Subcutaneous abdominal adipose tissue (tissue), 5 donors: ENCODE measurements at regions not wholly inside any gene's neighbourhood (a gene's known extent, or its start where the extent isn't known, plus 50 kb on each side); places are given as distances from the start of the nearest gene placed in this dataset.

ENCODE experiments used
- H3K27ac ChIP-seq: one replicate; pipeline ENCODE4 v1.7.0; 2013; ENCODE audit warnings: low read depth, mild to moderate bottlenecking, inconsistent platforms, low read length, moderate library complexity
- H3K27me3 ChIP-seq, 5 donors: one replicate each; pipeline ENCODE4 v1.7.0; 2013; ENCODE audit warnings: low read length in 5 of 5, inconsistent platforms in 1 of 5; ENCODE audit not compliant: control insufficient read depth in 5 of 5, insufficient read depth in 4 of 5
- H3K36me3 ChIP-seq, 5 donors: one replicate each; pipeline ENCODE4 v1.7.0; 2013; ENCODE audit warnings: low read length in 5 of 5; ENCODE audit not compliant: control insufficient read depth in 5 of 5, insufficient read depth in 5 of 5
- H3K4me1 ChIP-seq, 5 donors: one replicate each; pipeline ENCODE4 v1.7.0; 2013; ENCODE audit warnings: low read length in 5 of 5, mild to moderate bottlenecking in 3 of 5, moderate library complexity in 1 of 5; ENCODE audit not compliant: control insufficient read depth in 5 of 5, insufficient read depth in 5 of 5
- H3K4me3 ChIP-seq, 5 donors: one replicate each; pipeline ENCODE4 v1.7.0; 2013; ENCODE audit warnings: low read length in 5 of 5, low read depth in 1 of 5
- H3K9ac ChIP-seq, 5 donors: one replicate each; pipeline ENCODE4 v1.7.0; 2013; ENCODE audit warnings: low read length in 5 of 5, mild to moderate bottlenecking in 4 of 5, moderate library complexity in 3 of 5
- H3K9me3 ChIP-seq, 5 donors: one replicate each; pipeline ENCODE4 v1.7.0; 2013; ENCODE audit warnings: low read length in 5 of 5; ENCODE audit not compliant: control insufficient read depth in 5 of 5
- donor health status: healthy.
- donor health status: healthy.
- donor health status: healthy.
- donor health status: healthy.
- donor health status: healthy.

- no peak overlapping the region for H3K4me3 ChIP-seq
- H3K27me3 ChIP-seq: no peaks in the 10 kb centered on the region
- H3K27ac ChIP-seq: no peak overlapping the region
- H3K9ac ChIP-seq: no peak overlapping the region
- H3K36me3 ChIP-seq: no peaks in the 10 kb centered on the region
- H3K4me1 ChIP-seq: peaks cover 0 to 16% (median 5%) of the 10 kb centered on the region in 5 donors
- no peaks in the 10 kb centered on the region for H3K9me3 ChIP-seq
Observed at GRCh38 chr1:231108516-231109302, 53.1 kb upstream of the TRIM67 start.

DNA sequence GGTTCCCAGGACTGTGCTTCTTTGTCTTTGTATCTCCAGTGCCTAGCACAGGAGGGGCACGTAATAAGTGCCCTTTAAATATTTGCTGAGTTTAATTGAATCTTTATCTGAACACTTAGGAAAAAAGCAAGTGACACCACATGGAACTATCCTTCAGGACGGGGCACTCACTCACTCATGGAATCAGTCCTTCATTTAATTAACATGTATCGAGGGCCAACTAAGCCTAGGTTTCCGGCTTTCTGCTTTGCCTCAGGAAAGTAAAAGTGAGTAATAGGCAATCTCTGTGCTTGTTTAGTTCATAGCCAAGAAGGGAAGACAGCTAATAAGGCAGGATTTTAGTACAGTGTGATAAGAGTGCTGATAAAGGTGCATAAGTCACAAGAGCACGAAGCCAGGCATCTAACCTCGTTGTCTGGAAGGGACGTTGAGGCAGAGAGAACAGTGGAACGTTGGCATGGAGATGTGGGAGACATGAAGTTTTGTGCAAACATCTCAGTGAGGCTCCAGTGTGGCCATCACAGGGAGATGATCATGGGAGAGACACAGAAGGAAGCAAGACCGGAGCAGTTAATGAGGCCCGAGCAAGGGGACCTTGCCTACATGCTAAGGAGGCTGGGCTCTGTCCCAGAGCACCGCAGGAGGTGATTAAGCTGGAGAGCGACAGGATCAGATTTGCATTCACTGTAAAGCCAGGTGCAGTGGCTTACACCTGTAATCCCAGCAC is 54.1 kb upstream of the TRIM67 start:
- H3K4me1 ChIP-seq: peaks cover 0 to 16% (median 5%) of the 10 kb centered on the region in 5 donors
- no peak overlapping the region for H3K27ac ChIP-seq
- no peaks in the 10 kb centered on the region for H3K36me3 ChIP-seq
- no peak overlapping the region for H3K9ac ChIP-seq
- no peak overlapping the region for H3K4me3 ChIP-seq
- H3K9me3 ChIP-seq: no peaks in the 10 kb centered on the region
- H3K27me3 ChIP-seq: no peaks in the 10 kb centered on the region

GRCh38 chr1:231107151-231107550 is 54.7 kb upstream of the TRIM67 start:
- peaks cover 0 to 16% (median 5%) of the 10 kb centered on the region in 5 donors for H3K4me1 ChIP-seq
- no peaks in the 10 kb centered on the region for H3K36me3 ChIP-seq
- H3K4me3 ChIP-seq: no peak overlapping the region
- no peak overlapping the region for H3K27ac ChIP-seq
- H3K27me3 ChIP-seq: no peaks in the 10 kb centered on the region
- no peaks in the 10 kb centered on the region for H3K9me3 ChIP-seq
- no peak overlapping the region for H3K9ac ChIP-seq

- H3K36me3 ChIP-seq: no peaks in the 10 kb centered on the region
- peaks cover 0 to 16% (median 5%) of the 10 kb centered on the region in 5 donors for H3K4me1 ChIP-seq
- no peaks in the 10 kb centered on the region for H3K9me3 ChIP-seq
- H3K27ac ChIP-seq: no peak overlapping the region
- H3K27me3 ChIP-seq: no peaks in the 10 kb centered on the region
- H3K4me3 ChIP-seq: no peak overlapping the region
- no peak overlapping the region for H3K9ac ChIP-seq
Observed at GRCh38 chr1:231106347-231106746, 55.5 kb upstream of the TRIM67 start.

GRCh38 chr1:231104917-231105316 is 56.9 kb upstream of the TRIM67 start:
- H3K27ac ChIP-seq: no peak overlapping the region
- H3K4me1 ChIP-seq: peaks cover 0 to 16% (median 5%) of the 10 kb centered on the region in 5 donors
- H3K9ac ChIP-seq: no peak overlapping the region
- H3K4me3 ChIP-seq: no peak overlapping the region
- H3K9me3 ChIP-seq: no peaks in the 10 kb centered on the region
- no peaks in the 10 kb centered on the region for H3K27me3 ChIP-seq
- H3K36me3 ChIP-seq: no peaks in the 10 kb centered on the region

DNA sequence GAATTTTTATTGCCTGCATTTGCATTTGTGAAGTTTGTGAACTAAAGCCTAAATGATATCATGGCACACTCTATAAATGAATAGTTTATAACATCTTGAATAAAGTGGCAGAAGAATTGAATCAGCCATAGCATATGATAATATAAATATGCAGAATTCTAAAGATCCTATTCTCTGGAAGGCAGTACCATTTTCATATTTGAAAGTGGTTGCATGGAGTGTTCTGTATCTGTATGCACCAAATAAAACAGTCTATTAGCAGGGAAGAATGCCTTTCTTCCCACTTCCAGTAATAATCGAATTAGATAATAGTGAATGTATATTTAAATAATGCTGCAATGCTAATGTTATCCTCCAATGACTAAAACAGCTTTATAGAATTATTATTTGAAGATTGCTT is 57.9 kb upstream of the TRIM67 start:
- no peaks in the 10 kb centered on the region for H3K27me3 ChIP-seq
- no peak overlapping the region for H3K9ac ChIP-seq
- H3K4me3 ChIP-seq: no peak overlapping the region
- H3K9me3 ChIP-seq: no peaks in the 10 kb centered on the region
- no peak overlapping the region for H3K27ac ChIP-seq
- H3K36me3 ChIP-seq: no peaks in the 10 kb centered on the region
- peaks cover 0 to 14% (median 5%) of the 10 kb centered on the region in 5 donors for H3K4me1 ChIP-seq

DNA sequence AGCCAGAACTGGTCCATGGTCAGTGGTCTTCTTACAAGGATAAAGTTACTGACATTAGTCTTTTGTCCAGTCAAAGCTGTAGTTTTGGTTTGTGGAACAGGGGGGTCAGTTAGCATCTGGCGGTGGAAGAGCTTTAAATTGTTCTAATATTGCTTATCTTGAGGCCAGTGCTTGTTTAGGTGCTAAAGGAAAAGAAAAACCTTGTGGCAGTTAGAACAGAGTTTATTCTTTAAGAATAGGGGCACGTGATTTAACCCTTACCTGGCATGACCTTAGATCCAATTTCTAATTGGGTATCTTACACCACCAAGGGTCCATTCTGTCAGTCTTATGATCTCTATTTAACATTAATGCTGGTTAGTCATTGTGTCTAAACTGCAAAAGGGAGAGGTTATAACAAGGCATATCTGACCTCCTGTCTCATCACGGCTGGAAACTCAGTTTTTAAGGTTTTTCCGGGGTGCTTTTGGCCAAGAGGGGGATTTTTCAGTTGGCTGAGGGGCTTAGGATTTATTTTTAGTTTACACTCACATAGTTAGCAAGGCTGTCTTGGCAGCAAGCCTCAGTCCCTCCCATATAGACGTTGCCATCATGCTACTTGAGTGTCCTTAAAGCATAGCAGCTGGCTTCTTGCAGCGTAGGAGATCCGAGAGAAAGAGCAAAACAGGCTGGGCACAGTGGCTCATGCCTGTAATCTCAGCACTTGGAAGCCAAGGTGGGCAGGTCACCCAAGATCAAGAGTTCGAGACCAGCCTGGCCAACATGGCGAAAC is 60.1 kb upstream of the FAM89A start:
- Histone ChIP-seq H3K4me3 (no peak overlapping the region), H3K9me3 (no peaks in the 10 kb centered on the region), H3K27ac (no peak overlapping the region), H3K27me3 (peaks cover 0 to 4% (median 0%) of the 10 kb centered on the region in 5 donors), H3K9ac (no peak overlapping the region), H3K4me1 (no peaks in the 10 kb centered on the region), H3K36me3 (no peaks in the 10 kb centered on the region)

DNA sequence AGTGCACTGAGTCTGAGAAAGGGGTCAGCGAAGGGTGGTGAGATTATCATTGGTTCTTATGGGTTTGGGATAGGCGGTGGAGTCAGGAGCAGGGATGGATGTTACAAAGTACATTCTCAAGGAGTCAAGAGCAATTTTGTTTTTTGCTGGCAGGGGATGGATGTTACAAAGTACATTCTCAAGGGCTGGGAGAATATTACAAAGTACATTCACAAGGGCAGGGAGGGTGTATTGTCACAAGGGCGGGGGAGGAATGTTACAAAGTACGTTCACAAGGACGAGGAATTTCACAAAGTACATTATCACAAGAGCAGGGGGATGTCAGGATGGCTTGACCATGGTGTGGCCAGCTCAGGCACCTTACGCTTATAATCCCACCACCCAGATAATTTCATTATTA is 59.3 kb upstream of the FAM89A start:
- Histone ChIP-seq H3K9me3 (no peaks in the 10 kb centered on the region), H3K27ac (no peak overlapping the region), H3K4me3 (no peak overlapping the region), H3K4me1 (no peaks in the 10 kb centered on the region), H3K9ac (no peak overlapping the region), H3K27me3 (peaks cover 0 to 4% (median 0%) of the 10 kb centered on the region in 5 donors), H3K36me3 (no peaks in the 10 kb centered on the region)

DNA sequence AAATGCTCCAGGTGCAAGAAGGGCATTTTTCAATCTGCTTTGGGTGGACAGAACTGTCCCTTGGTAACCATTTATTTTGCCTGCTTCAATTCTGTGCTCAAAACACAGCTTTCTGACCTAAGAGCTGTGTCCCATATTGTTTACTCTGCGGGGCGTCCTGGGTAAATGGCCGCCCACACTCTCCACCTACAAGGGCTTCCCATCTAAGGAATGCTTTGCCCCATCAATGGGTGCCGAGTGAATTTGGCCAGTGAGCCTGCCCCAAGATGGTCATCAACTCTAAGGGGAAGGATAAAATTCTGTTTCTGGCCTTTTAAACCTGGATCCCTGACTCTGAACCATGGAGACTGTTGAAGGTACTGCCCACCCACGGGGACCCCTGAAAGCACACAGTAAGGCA is 55.5 kb upstream of the FAM89A start:
- H3K4me3 ChIP-seq: no peak overlapping the region
- peaks cover 0 to 2% (median 0%) of the 10 kb centered on the region in 5 donors for H3K9me3 ChIP-seq
- peaks cover 4 to 13% (median 5%) of the 10 kb centered on the region in 5 donors for H3K4me1 ChIP-seq
- H3K9ac ChIP-seq: no peak overlapping the region
- peaks cover 0 to 4% (median 0%) of the 10 kb centered on the region in 5 donors for H3K27me3 ChIP-seq
- no peaks in the 10 kb centered on the region for H3K36me3 ChIP-seq
- H3K27ac ChIP-seq: no peak overlapping the region
